Astrocyte of the cerebellum (primary cell): ENCODE measurements at regions not wholly inside any gene's neighbourhood (a gene's known extent, or its start where the extent isn't known, plus 50 kb on each side); places are given as distances from the start of the nearest gene placed in this dataset.

Experiments used
- DNase-seq: peaks from one replicate; pipeline ENCODE4 v3.0.0-alpha.2; 2011; ENCODE audit warnings: low read depth
- H3K4me3 ChIP-seq: 2 replicates; pipeline ENCODE4 v1.5.1; 2011; ENCODE audit warnings: mild to moderate bottlenecking, low read depth, low read length, moderate library complexity
- CTCF ChIP-seq: IDR thresholded peaks from 2 replicates; pipeline ENCODE4 v1.5.1; 2012; ENCODE audit warnings: low read length, low read depth, moderate library complexity, mild to moderate bottlenecking; ENCODE audit errors: missing control alignments
- in situ Hi-C: cut with HindIII; loops from 2 replicates; pipeline ENCODE4 v1.10.0; 2017; ENCODE audit warnings: low sequenced_read_pairs

GRCh38 chr20:48467622-48468021, 360.2 kb downstream of the PREX1 start:
- H3K4me3 ChIP-seq, result no peak overlapping the region
- no peak for TF ChIP-seq CTCF
- no peak for DNase-seq
- in situ Hi-C loops, result no loop called here

DNA sequence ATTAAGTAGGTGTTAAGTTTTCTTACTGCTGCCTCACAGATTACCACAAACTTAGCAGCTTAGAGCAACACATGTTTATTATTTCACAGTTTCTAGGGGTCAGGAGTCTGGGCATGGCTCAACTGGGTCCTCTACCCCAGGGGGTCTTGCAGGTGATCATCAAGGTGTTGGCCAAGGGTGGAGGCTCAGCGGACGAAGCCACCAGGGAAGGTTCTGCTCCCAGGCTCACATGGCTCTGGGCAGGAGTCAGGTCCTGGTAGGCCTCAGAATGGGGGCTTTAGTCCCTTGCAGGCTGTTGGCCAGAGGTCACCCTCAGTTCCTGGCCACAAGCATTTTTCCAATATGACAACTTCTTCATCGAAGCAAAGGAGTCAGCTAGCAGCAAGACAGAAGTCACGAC, 362.5 kb downstream of the PREX1 start:
- in situ Hi-C loops, result no loop called here
- TF ChIP-seq CTCF, result no peak
- DNase-seq, result no peak
- H3K4me3 ChIP-seq, result no peak overlapping the region

- no peak for TF ChIP-seq CTCF
- no peak overlapping the region for H3K4me3 ChIP-seq
- no peak for DNase-seq
- in situ Hi-C loops, result no loop called here
Measured at GRCh38 chr20:48463916-48464315, 363.9 kb downstream of the PREX1 start.

- TF ChIP-seq CTCF, result no peak
- no peak for DNase-seq
- H3K4me3 ChIP-seq, result no peak overlapping the region
- in situ Hi-C loops, result no loop called here
Measured at GRCh38 chr20:48463096-48463720, 364.6 kb downstream of the PREX1 start.

- in situ Hi-C loops, result no loop called here
- no peak for TF ChIP-seq CTCF
- no peak overlapping the region for H3K4me3 ChIP-seq
- DNase-seq, result no peak
Measured at GRCh38 chr20:48461735-48462119, 366.1 kb downstream of the PREX1 start.

DNA sequence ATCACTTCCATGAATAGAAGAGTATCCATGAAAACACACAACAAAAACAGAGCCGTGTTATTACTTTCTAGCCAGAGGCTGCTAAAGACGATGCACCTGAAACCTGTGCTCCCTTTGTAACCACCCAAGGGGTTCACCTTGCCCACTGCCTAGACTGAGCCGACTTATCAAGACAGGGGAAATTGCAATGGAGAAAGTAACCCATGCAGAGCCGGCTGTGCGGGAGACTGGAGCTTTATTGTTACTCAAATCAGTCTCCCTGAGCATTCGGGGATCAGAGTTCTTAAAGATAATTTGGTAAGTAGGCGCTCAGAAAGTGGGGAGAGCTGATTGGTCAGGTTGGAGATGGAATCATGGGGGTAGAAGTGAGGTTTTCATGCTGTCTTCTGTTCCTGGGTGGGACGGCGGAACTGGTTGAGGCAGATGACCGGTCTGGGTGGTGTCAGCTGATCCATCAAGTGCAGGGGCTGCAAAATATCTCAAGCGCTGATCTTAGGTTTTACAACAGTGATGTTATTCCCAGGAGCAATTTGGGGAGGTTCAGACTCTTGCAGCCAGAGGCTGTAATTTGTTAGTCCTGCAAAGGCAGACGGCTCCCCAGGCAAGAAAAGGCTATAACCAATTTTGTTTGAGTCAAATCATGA, 366.6 kb downstream of the PREX1 start:
- in situ Hi-C loops, result no loop called here
- no peak for TF ChIP-seq CTCF
- H3K4me3 ChIP-seq, result no peak overlapping the region
- DNase-seq, result no peak
